UCSD-AML1 (cell line): ENCODE measurements at regions not wholly inside any gene's neighbourhood (a gene's known extent, or its start where the extent isn't known, plus 50 kb on each side); places are given as distances from the start of the nearest gene placed in this dataset.

Experiments
- DNase-seq: peaks from one replicate; lab custom pipeline; 2025; ENCODE audit not compliant: unreplicated experiment; lab: John Stamatoyannopoulos, UW

- no peak for DNase-seq
These were observed 150.6 kb downstream of the GAS1 start for GRCh38 chr9:86796666-86797065.

DNA sequence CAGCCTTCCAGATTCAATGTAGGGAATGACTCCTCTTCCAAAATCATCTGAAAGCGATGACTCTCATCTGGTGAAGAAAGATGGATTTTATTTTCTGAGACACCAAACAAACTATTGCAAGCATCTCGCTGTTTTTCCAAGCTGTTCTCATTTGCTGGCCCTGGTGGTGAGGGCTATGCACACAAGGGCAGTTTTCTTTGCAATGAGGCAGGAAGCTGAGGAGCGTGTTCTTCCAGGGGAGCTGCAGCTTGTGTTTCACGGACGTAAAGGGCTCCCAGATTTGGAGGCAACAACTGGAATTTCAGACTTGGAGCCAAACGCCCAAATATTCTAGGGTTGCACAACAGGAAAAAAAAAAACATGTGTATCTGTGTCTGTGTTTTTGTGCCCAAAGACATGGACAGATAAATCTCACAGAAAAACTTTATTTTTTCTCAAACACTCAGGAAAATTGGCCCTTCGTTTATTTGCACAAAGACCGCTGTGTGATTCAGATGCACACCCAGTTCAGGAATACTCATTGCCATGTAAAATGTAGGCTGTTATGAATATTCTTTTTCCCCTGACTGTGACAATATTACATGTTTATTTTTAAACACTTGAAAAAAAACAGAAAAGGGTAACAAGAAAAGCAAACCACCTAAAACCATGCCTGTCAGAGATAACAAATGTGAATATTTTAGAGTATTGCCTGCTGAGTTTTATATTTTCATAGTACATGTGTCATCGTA, 151.3 kb downstream of the GAS1 start:
- DNase-seq, result no peak

- no peak for DNase-seq
These were observed 152.3 kb downstream of the GAS1 start for GRCh38 chr9:86795047-86795442.

GRCh38 chr9:86794391-86795046, 152.8 kb downstream of the GAS1 start:
- DNase-seq, result no peak

DNA sequence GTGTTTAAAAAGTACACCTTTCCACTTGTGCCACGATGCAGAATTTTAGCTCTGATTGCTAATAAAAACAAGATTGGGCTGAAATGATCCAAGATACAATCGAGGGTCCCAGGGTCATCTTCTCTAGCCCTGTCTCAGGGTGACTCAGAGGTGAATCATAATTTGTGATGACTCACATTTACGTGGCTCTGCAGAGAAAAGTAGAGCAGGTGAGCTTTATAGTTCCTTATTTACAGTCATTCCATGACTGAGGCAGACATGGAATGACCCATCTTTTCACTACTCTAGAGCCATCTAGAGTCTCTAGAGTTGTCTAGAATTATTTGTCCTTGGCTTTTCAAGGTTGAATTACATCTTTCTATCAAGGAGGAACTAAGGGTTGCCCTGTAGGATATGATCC, 155.2 kb downstream of the GAS1 start:
- DNase-seq, result no peak

DNA sequence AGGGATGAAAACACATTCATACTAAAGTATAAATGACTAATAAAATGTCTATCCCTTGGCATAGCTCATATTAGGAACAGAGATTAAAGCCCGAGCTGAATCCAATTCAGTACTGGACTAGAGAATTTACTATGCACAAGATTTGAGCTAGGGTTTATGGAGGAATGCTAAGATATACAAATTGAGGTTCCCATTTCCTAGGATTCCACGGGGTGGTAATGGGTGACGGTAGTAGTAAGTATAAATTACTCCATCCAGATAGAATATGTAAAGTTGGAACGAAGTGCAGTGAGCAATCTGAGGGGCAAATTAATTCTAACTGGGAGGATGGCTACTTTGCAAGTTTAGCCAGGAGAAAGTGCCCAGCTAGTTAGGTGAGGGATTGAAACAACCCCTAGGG, 156.5 kb downstream of the GAS1 start:
- no peak for DNase-seq

GRCh38 chr9:86788456-86788855, 158.8 kb downstream of the GAS1 start:
- DNase-seq, result no peak

- DNase-seq, result no peak
These were observed 163.4 kb downstream of the GAS1 start for GRCh38 chr9:86783884-86784283.

GRCh38 chr9:86782831-86783230, 164.5 kb downstream of the GAS1 start:
- DNase-seq, result no peak

GRCh38 chr9:86778761-86779160, 168.5 kb downstream of the GAS1 start:
- no peak for DNase-seq

DNA sequence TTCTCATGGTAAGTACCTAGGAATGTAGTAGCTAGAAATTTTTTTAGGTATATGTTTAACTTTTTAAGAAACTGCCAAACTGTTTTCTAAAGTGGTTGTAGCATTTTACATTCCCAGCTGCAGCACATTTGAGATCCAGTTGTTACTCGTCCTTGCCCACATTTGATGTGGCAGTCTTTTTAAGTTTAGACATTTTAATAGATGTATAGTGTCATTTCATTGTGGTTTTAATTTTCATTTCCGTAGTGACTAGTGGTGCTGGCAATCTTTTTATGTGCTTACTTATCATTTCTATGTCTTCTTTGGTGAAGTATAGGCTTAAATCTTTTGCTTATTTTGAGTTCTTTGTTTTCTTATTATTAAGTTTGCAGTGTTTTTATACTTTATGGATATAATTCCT, 171.6 kb downstream of the GAS1 start:
- DNase-seq, result no peak

GRCh38 chr9:86774116-86774515, 173.2 kb downstream of the GAS1 start:
- no peak for DNase-seq

DNA sequence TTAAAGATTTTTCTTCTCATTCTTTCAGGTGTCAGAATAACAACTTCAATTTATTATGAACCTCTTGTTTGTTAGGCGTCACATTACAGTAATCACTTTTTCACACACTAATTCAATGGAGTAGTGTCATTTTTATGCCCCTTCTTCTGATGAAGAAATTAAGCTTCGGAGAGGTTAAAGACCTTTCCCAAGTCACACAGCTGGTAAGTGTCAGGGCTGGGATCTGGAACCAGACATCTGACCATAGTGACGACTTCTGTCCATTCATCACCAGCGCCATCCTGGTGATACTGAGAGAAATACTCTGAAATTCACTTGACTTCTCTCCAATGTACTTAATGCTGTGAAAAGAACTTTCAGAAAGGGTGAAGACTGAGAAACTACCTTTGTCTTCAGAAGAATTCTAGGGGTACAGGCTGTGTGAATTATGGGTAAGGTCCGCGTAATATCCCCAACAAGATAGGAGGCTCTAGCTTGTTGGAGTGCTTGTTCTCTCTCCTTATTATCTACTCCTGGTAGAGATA, 173.8 kb downstream of the GAS1 start:
- DNase-seq, result no peak

- DNase-seq, result no peak
These were observed 174.7 kb downstream of the GAS1 start for GRCh38 chr9:86772635-86772993.

DNA sequence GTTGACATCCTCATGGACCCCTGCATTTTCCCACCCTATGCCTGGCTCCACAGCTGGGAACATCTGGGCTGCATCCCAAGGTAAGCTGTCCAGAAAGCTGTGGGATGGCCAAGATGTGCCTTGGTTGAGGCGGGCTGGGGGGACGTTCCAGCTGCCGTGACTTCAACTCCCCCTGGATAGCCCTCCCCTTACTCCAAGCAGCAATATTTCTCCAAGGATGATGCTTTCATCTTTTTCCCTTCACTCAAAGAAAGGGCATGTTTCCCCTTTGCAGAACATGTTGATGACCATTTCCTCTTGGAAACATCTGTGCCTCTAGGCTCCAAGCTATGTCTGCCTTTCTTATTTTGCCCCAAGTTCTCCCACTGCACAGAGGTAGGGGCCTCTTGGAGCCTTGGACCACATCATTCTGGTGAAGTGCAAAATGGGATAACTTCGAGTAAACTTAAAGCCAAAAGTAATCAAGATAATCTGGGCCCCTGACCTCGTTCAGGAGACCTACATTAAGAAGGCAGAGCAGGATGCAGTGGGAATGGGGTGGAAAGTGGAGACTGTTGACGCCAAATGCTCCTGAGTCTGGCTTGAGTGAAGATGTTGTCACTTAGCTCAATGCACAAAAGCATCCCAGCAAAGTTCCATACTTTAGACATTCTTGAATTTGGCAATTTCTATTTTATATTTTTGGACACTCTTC, 175.2 kb downstream of the GAS1 start:
- no peak for DNase-seq

GRCh38 chr9:86771420-86771819, 175.9 kb downstream of the GAS1 start:
- DNase-seq, result no peak

GRCh38 chr9:86768709-86769108, 178.6 kb downstream of the GAS1 start:
- no peak for DNase-seq

GRCh38 chr9:86768020-86768419, 179.3 kb downstream of the GAS1 start:
- DNase-seq, result no peak

DNA sequence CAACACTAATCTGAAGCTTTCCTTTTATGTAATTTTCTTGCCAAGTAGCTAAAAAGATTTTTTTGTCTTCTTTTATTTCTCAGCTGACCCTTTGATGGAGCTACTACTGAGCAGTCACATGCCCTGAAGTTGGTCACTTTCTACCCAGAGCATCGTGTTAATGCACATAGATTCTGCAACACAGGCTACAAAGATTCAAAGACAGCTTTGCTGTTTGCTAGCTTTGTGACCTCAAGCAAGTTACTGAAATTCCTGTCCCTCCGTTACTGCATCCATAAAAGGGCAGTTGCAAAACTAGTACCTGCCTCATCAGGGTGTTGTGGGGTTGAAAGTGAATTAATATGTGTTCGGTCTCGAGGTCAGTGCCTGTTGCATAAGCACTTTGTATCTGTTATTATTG, 179.9 kb downstream of the GAS1 start:
- DNase-seq, result no peak

- no peak for DNase-seq
These were observed 180.4 kb downstream of the GAS1 start for GRCh38 chr9:86766912-86767311.

GRCh38 chr9:86766511-86766910, 180.8 kb downstream of the GAS1 start:
- DNase-seq, result no peak

DNA sequence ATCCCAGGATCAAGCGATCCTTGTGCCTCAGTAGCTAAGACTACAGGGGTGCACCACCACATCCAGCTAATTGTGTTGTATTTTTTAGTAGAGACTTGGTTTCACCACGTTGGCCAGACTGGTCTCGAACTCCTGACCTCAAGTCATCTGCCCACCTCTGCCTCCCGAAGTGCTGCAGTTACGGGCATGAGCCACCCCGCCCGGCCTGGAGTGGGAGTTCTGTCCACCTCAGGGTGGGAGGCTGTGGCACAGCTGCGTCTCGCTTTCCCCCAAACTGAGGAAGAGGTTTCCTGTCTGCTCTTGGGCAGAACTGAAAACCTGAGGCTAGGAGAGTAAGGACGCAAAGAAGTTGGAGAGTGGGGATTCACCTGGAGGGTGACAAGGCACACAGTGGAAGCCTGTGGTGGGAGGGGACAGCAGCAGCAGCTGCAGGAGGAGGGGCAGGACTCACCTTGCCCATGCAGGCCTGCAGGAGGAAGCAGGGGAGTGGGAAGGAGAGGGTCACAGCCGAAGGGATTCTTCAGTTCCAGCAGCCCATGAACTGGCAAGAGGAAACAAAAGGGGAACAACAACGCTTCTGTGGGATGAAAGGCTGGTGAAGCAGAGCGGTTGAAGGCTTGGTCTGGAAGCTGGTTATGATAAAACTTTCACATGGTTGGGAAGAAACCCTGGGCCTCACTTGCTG, 181.4 kb downstream of the GAS1 start:
- no peak for DNase-seq
